Stimulated activated naive B cell treated with anti-CD40 and anti-IgM and Interleukin-4, amounts not matched to agents 10 μg/mL and 1 μg/mL and 100 μg/mL, for 72 hours (primary cell): ENCODE measurements at regions not wholly inside any gene's neighbourhood (a gene's known extent, or its start where the extent isn't known, plus 50 kb on each side); places are given as distances from the start of the nearest gene placed in this dataset.

Experiments used
- ATAC-seq, 2 donors: fragments of 150-1000 bp; cut with Tn5 transposase; replicated peaks; 2 replicates each; pipeline ENCODE4 v1.10.0; 2021; ENCODE audit warnings: moderate library complexity in 1 of 2
- DNase-seq: peaks from one replicate; pipeline ENCODE4 v3.0.0; 2021
- H3K27ac Mint-ChIP-seq: one replicate; pipeline ENCODE4 v1.8.0; 2022; ENCODE audit warnings: mild to moderate bottlenecking, mixed read lengths
- H3K27me3 Mint-ChIP-seq, 2 donors: one replicate each; pipeline ENCODE4 v1.8.0; 2022; ENCODE audit warnings: mixed read lengths in 2 of 2
- H3K36me3 Mint-ChIP-seq, 2 donors: one replicate each; pipeline ENCODE4 v1.8.0; 2022; ENCODE audit warnings: mixed read lengths in 2 of 2, mild to moderate bottlenecking in 1 of 2
- H3K4me1 Mint-ChIP-seq, 2 donors: one replicate each; pipeline ENCODE4 v1.8.0; 2022; ENCODE audit warnings: mixed read lengths in 2 of 2, mild to moderate bottlenecking in 1 of 2
- H3K4me3 Mint-ChIP-seq, 2 donors: one replicate each; pipeline ENCODE4 v1.8.0; 2022; ENCODE audit warnings: mild to moderate bottlenecking in 2 of 2, mixed read lengths in 2 of 2, moderate library complexity in 1 of 2
- H3K9me3 Mint-ChIP-seq, 2 donors: one replicate each; pipeline ENCODE4 v1.8.0; 2022; ENCODE audit warnings: mixed read lengths in 2 of 2, mild to moderate bottlenecking in 1 of 2

DNA sequence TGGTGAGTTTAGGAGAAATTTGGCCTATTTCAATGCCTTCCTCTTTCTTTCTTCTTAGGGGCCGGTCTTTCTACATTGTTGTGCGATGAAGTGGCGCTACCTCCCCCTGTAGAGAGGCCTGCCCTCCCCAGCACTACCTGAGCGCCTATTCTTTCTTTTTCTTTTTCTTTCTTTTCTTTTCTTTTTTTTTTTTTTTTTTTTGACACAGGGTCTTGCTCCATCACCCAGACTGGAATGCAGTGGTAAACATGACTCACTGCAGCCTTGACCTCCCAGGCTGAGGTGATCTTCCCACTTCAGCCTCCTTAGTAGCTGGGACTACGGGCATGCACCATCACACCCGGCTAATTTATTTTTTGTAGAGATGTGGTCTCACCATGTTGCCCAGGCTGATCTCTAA lies 136.1 kb upstream of the MAX start:
- DNase-seq: no peak
- Mint-ChIP-seq H3K27ac (no peak overlapping the region), H3K4me3 (no peak overlapping the region), H3K27me3 (no peaks in the 10 kb centered on the region), H3K36me3 (no peaks in the 10 kb centered on the region), H3K4me1 (peaks cover 5 to 6% of the 10 kb centered on the region in 2 donors), H3K9me3 (no peaks in the 10 kb centered on the region)
- ATAC-seq: no peak

DNA sequence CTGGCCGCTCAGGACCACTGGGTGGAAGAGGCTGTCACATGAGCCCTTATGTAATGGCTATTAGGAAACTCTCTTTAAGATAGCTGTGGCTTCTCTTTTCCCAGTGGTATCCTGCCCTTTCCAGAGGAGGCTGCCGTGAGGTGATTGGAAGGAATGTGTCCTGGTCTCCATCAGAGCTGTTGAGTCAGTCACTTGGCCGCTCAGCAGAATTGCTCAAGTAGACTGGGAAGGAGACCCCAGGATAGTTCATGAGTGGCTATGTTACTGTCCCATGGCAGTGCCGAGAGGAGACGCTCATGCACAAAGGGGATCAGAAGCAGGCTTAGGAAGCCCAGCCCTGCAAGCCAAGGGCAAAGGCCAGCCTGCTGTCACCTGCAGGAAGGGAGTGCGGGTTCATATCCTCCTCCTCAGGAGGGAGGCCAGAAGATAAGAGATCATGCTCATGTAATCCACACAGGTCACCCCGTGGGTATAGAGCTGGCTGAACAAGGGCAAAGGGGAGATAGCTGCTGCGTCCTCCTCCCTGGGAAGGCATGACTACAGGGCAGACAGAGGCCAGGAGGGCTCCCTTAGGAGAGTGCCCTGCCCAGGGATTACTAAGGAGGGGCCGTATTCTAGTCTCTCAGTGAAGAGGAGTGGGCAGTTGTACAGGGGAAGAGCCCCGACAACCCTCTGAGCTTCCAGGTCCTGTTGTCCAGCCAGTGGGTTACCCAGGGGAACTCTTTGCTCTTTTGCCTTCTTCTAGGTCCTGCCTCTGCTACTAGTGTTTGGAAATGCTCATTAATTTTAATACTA lies 137.0 kb upstream of the MAX start:
- Mint-ChIP-seq H3K4me3 (no peak overlapping the region), H3K27ac (no peak overlapping the region), H3K36me3 (no peaks in the 10 kb centered on the region), H3K9me3 (no peaks in the 10 kb centered on the region), H3K27me3 (no peaks in the 10 kb centered on the region), H3K4me1 (peaks cover 5 to 6% of the 10 kb centered on the region in 2 donors)
- DNase-seq (no peak), ATAC-seq (no peak)

DNA sequence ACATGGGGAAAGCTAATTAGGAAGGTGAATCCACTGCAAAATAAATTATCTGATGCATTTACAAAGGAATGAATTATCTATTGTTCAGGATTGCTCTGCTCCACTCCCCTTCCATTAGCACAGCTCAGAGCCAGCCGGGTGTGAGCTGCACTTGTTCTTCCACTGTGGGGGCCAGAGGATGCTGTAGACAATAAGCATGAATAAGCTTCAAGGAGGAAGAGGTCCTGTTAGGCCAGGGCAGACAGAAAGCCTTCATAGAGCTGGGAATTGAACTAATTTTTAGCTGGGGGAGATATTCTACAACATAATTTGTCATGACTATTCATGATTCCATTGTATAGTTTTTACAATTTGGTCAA lies 137.6 kb upstream of the MAX start:
- Mint-ChIP-seq H3K36me3 (no peaks in the 10 kb centered on the region), H3K27ac (no peak overlapping the region), H3K4me3 (no peak overlapping the region), H3K27me3 (no peaks in the 10 kb centered on the region), H3K9me3 (no peaks in the 10 kb centered on the region), H3K4me1 (peaks cover 5 to 6% of the 10 kb centered on the region in 2 donors)
- ATAC-seq (no peak), DNase-seq (no peak)

- H3K27ac Mint-ChIP-seq: no peak overlapping the region
- no peak overlapping the region for H3K4me3 Mint-ChIP-seq
These were observed 138.9 kb upstream of the MAX start for GRCh38 chr14:65241125-65241752.

DNA sequence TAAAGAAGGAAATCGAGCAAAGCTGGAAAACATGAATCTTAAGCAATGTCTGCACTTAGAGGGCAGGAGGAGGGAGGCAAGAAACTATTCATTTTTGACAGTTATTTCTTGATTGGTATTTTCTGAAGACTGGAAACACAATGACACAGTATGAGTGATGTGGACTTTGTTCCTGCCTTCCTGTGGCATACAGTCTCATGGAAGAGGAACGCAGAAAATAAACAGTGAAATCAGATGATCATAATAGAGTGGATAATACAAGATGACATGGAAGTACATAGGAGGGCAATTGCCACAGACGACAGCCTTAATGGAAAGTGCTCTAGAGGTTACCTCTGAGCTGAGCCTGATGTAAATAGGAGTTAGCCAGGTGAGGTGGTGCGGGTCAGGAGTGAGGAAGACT lies 140.4 kb upstream of the MAX start:
- H3K36me3 Mint-ChIP-seq: peaks cover 0 to 1% of the 10 kb centered on the region in 2 donors
- H3K27ac Mint-ChIP-seq: no peak overlapping the region
- H3K4me3 Mint-ChIP-seq: no peak overlapping the region
- H3K9me3 Mint-ChIP-seq: peaks cover 0 to 2% of the 10 kb centered on the region in 2 donors
- no peak for ATAC-seq
- H3K4me1 Mint-ChIP-seq: peaks cover 3 to 6% of the 10 kb centered on the region in 2 donors
- H3K27me3 Mint-ChIP-seq: no peaks in the 10 kb centered on the region
- DNase-seq: no peak

More at GRCh38 chr14:65241125-65241752, 138.9 kb upstream of the MAX start:
- no peaks in the 10 kb centered on the region for H3K9me3 Mint-ChIP-seq
- no peaks in the 10 kb centered on the region for H3K36me3 Mint-ChIP-seq
- peaks cover 5 to 6% of the 10 kb centered on the region in 2 donors for H3K4me1 Mint-ChIP-seq
- DNase-seq (no peak), ATAC-seq (peak in 1 of 2 donors; percentile 41)
- H3K27me3 Mint-ChIP-seq: no peaks in the 10 kb centered on the region

GRCh38 chr14:65243766-65244442 lies 141.6 kb upstream of the MAX start:
- peak; percentile 31 to 45 for ATAC-seq
- H3K4me1 Mint-ChIP-seq: peaks cover 3 to 6% of the 10 kb centered on the region in 2 donors
- no peaks in the 10 kb centered on the region for H3K27me3 Mint-ChIP-seq
- no peak for DNase-seq
- H3K36me3 Mint-ChIP-seq: peaks cover 0 to 4% of the 10 kb centered on the region in 2 donors
- no peak overlapping the region for H3K27ac Mint-ChIP-seq
- peaks cover 0 to 4% of the 10 kb centered on the region in 2 donors for H3K9me3 Mint-ChIP-seq
- no peak overlapping the region for H3K4me3 Mint-ChIP-seq

GRCh38 chr14:65249471-65250161 lies 147.3 kb upstream of the MAX start:
- no peak overlapping the region for H3K27ac Mint-ChIP-seq
- H3K4me3 Mint-ChIP-seq: no peak overlapping the region
- H3K9me3 Mint-ChIP-seq: peaks cover 0 to 4% of the 10 kb centered on the region in 2 donors
- peaks cover 0 to 4% of the 10 kb centered on the region in 2 donors for H3K36me3 Mint-ChIP-seq
- DNase-seq (no peak), ATAC-seq (no peak)
- H3K27me3 Mint-ChIP-seq: no peaks in the 10 kb centered on the region
- peaks cover 2 to 7% of the 10 kb centered on the region in 2 donors for H3K4me1 Mint-ChIP-seq

- ATAC-seq: no peak
- DNase-seq: no peak
- no peak overlapping the region for H3K4me3 Mint-ChIP-seq
- H3K9me3 Mint-ChIP-seq: peaks cover 0 to 4% of the 10 kb centered on the region in 2 donors
- no peak overlapping the region for H3K27ac Mint-ChIP-seq
- H3K36me3 Mint-ChIP-seq: peaks cover 0 to 4% of the 10 kb centered on the region in 2 donors
- peaks cover 5 to 11% of the 10 kb centered on the region in 2 donors for H3K4me1 Mint-ChIP-seq
- no peaks in the 10 kb centered on the region for H3K27me3 Mint-ChIP-seq
These were observed 147.8 kb upstream of the MAX start for GRCh38 chr14:65250162-65250495.

DNA sequence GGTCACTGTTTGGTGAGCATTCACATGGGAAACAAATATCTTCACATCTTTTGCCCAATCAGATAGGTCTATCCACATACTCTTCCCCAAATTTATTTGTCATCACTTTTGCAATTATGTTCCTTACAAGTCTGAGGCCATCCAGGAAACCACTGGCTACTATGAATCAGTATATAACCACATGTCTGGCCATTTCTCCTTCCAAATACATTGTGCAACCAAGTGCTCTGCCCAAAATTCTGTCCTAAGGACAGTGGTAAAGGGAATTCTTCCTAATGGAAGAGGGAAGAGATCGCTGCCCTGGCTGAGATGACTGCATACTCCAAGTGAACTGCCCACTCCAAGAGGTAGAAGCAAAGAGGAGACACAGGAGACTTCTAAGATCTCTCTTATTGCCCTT lies 148.9 kb upstream of the MAX start:
- Mint-ChIP-seq H3K4me3 (no peak overlapping the region), H3K27ac (no peak overlapping the region)
- no peak for ATAC-seq

DNA sequence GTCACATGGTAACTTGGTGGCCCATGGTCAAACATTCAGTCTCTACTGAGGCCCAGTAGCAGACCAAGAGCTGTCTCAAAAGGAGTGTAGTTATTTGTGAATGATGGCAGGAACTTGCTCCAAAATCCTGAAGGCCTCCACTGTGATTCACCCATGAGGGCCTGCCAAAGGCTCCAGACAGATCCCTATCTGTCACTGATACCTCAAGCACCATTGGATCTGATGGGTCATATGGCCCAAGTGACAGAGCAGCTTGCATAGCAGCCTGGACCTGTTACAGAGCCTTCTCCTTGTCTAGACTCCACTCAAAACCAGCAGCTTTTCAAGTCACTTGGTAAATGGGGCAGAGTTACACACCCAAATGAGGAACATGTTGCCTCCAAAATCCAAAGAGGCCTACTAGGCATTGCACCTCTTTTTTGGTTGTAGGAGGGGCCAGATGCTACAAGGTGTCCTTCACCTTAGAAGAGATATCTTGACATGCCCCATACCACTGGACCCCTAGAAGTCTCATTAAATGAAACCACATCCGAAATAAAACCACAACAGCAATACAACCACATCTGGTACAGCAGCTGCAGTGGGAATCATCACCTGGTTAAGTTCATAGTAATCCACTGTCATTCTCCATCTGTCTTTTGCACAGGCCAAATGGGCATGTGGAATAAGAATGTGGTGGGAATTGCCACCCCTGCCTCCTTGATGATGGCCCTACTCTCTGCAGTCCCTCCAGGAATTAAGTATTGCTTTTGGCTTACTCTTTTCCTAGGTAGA lies 150.4 kb upstream of the MAX start:
- ATAC-seq (no peak), DNase-seq (no peak)
- Mint-ChIP-seq H3K27me3 (no peaks in the 10 kb centered on the region), H3K4me1 (peaks cover 14 to 24% of the 10 kb centered on the region in 2 donors), H3K36me3 (peaks cover 0 to 3% of the 10 kb centered on the region in 2 donors), H3K9me3 (peaks cover 0 to 3% of the 10 kb centered on the region in 2 donors), H3K4me3 (no peak overlapping the region), H3K27ac (no peak overlapping the region)

More for the DNA sequence above, 148.9 kb upstream of the MAX start:
- no peak for DNase-seq
- H3K9me3 Mint-ChIP-seq: peaks cover 0 to 4% of the 10 kb centered on the region in 2 donors
- peaks cover 0 to 4% of the 10 kb centered on the region in 2 donors for H3K36me3 Mint-ChIP-seq
- peaks cover 6 to 22% of the 10 kb centered on the region in 2 donors for H3K4me1 Mint-ChIP-seq
- H3K27me3 Mint-ChIP-seq: no peaks in the 10 kb centered on the region

DNA sequence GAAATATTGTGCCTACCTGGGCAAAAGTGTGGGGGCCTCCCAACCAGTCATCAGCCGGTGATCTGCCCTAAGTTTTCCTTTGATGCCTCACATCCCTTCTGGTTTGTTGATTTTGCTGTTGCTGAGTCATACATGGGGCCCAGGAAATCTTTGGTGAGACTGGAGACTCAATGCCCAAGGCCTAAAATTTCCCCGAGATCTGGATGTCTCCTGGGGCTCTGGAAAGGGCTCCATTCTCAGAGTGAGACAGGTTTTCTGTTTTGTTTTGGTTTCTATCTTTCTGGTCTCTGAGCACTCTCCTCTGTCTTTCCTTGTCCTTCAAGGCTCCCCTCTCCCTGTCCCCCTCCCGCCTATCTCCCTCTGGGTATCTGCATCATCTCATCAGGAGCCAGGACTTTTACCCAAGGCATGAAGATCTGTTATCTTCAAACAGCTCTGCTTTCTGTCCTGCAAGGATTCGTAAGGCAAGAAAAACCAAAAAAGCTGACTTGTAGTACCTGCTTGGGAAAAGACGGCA lies 152.8 kb upstream of the MAX start:
- ATAC-seq: no peak
- Mint-ChIP-seq H3K27ac (no peak overlapping the region), H3K9me3 (peaks cover 2 to 3% of the 10 kb centered on the region in 2 donors), H3K36me3 (peaks cover 2 to 4% of the 10 kb centered on the region in 2 donors), H3K27me3 (no peaks in the 10 kb centered on the region), H3K4me3 (no peak overlapping the region), H3K4me1 (peaks cover 18 to 35% of the 10 kb centered on the region in 2 donors)
- no peak for DNase-seq

DNA sequence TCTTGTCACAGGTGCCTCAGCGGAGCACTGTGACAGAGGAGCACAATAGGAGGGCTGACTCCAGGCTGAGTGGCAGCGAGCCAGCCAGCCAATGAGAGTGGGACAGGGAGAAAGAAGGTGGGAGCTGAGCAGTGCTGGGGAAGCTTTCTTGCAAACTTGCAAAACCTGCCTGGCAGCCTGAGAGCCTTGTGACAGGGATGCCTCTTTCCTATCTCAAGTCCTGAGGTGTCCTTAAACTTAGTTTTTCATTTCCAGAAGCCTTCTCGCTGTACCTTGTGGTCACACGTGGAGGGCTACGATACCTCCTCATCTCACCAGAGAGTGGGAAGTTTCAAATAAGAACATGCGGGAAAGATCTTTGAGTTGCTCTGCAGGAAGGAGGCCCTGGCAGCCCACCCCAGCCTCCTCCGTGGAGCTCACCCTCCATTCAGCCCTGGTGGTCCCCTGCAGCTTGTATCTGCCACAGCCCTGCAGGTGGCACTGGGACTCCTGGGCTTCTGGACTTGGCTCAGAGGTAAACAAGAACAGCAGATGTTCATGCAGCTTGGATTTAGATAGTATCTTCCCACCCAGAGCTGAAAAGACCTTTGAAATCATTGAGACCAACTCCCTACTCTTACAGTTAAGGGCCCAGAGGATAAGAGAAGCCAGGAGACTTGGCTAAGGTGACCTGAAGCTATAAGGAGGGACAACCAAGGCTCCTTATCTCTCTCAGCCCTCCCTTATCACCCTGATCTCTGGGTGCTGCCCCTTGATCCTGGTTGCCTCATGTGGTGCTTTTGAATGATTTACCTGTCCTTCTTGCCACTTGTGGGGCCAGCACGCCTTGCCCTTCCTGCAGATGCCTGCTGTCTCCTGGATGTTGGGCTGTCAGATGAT lies 153.5 kb upstream of the MAX start:
- peaks cover 22 to 40% of the 10 kb centered on the region in 2 donors for H3K4me1 Mint-ChIP-seq
- ATAC-seq (no peak), DNase-seq (no peak)
- H3K27me3 Mint-ChIP-seq: no peaks in the 10 kb centered on the region
- peaks cover 2 to 3% of the 10 kb centered on the region in 2 donors for H3K9me3 Mint-ChIP-seq
- H3K36me3 Mint-ChIP-seq: peaks cover 2 to 4% of the 10 kb centered on the region in 2 donors
- H3K4me3 Mint-ChIP-seq: no peak overlapping the region
- peak overlapping the region; percentile 59 for H3K27ac Mint-ChIP-seq

GRCh38 chr14:65256714-65257113 lies 154.4 kb upstream of the MAX start:
- H3K4me1 Mint-ChIP-seq: peaks cover 19 to 42% of the 10 kb centered on the region in 2 donors
- H3K27me3 Mint-ChIP-seq: no peaks in the 10 kb centered on the region
- peaks cover 3 to 7% of the 10 kb centered on the region in 2 donors for H3K9me3 Mint-ChIP-seq
- no peak overlapping the region for H3K27ac Mint-ChIP-seq
- H3K36me3 Mint-ChIP-seq: peaks cover 2 to 8% of the 10 kb centered on the region in 2 donors
- DNase-seq: no peak
- H3K4me3 Mint-ChIP-seq: no peak overlapping the region
- ATAC-seq: no peak
